HepG2 (cell line): ENCODE measurements at regions not wholly inside any gene's neighbourhood (a gene's known extent, or its start where the extent isn't known, plus 50 kb on each side); places are given as distances from the start of the nearest gene placed in this dataset.

Source experiments
- ATAC-seq: fragments of 200-7000 bp; cut with Tn5 transposase; 3 replicates; pipeline ENCODE4 v1.9.1; 2020; ENCODE audit warnings: mild to moderate bottlenecking, moderate library complexity
- BruUV-seq: library from RNA; stranded (reverse); fragments of 400-500 nt; replicated peaks from 2 replicates; lab custom pipeline; 2021; lab: Mats Ljungman, UMichigan
- CTCF ChIA-PET: fragments of 300-600 bp; formaldehyde crosslinking; extraction: SDS; loops from one replicate; lab custom pipeline; 2021; ENCODE audit warnings: low total read pairs, inconsistent platforms, low intra/inter-chr PET ratio; lab: Yijun Ruan, JAX
- POLR2A ChIA-PET: fragments of 350-600 bp; sonication (Branson Sonifier 250); formaldehyde crosslinking; loops from one replicate; lab custom pipeline; 2020; ENCODE audit warnings: antibody characterized with exemption, inconsistent platforms; lab: Yijun Ruan, JAX
- DNase-seq: peaks from one replicate; pipeline ENCODE4 v3.0.0-alpha.2; 2015; ENCODE audit warnings: low spot score
- FAIRE-seq: peaks from 3 replicates; lab custom pipeline; 2011; peaks lifted over from hg19 to GRCh38; lab: Jason Lieb, UNC
- H2AFZ ChIP-seq: one replicate; pipeline ENCODE4 v1.6.1; 2011; ENCODE audit warnings: low read length, inconsistent platforms
- H3K27ac ChIP-seq: fragments of 300-600 bp; 3 replicates; pipeline ENCODE4 v1.8.0; 2011; ENCODE audit warnings: mixed run types, mild to moderate bottlenecking, mixed read lengths, low read length, inconsistent platforms; ENCODE audit not compliant: insufficient read depth; ENCODE audit errors: extremely low read length
- H3K27me3 ChIP-seq, 2 experiments: fragments of 200-600 bp in 1 of 2; 2 replicates in 1 of 2; 3 replicates in 1 of 2; pipeline versions ENCODE4 v1.6.0 to v1.8.0; 2011; ENCODE audit warnings: low read length in 2 of 2, mild to moderate bottlenecking in 2 of 2, moderate library complexity in 2 of 2, inconsistent platforms in 1 of 2; ENCODE audit not compliant: insufficient read depth in 2 of 2, control insufficient read depth in 1 of 2
- H3K36me3 ChIP-seq, 2 experiments: fragments of 200-600 bp in 1 of 2; replicated peaks in 1 of 2; 2 replicates in 1 of 2; 3 replicates in 1 of 2; pipeline versions ENCODE4 v1.5.1 to v1.8.0; 2011; ENCODE audit warnings: low read length in 2 of 2, inconsistent platforms in 1 of 2; ENCODE audit not compliant: insufficient read depth in 2 of 2, control insufficient read depth in 1 of 2
- H3K4me1 ChIP-seq: 2 replicates; pipeline ENCODE4 v1.5.1; 2012; ENCODE audit warnings: low read length, inconsistent platforms; ENCODE audit not compliant: insufficient read depth
- H3K4me2 ChIP-seq: 2 replicates; pipeline ENCODE4 v1.6.0; 2011; ENCODE audit warnings: low read depth, low read length, inconsistent platforms
- H3K4me3 ChIP-seq, 3 experiments: fragments of 200-600 bp in 1 of 3; sonication (generic), shearing (Covaris generic) in 1 of 3; replicated peaks in 1 of 3; 2 replicates each; pipeline ENCODE4 v1.5.1; 2011 to 2016; ENCODE audit warnings: low read length in 3 of 3, inconsistent platforms in 2 of 3, low read depth in 2 of 3, mild to moderate bottlenecking in 2 of 3, control low read depth in 1 of 3, mixed read lengths in 1 of 3; ENCODE audit not compliant: insufficient read depth in 1 of 3
- H3K79me2 ChIP-seq: one replicate; pipeline ENCODE4 v1.6.1; 2011; ENCODE audit warnings: low read length, inconsistent platforms; ENCODE audit not compliant: insufficient read depth
- H3K9ac ChIP-seq: 2 replicates; pipeline ENCODE4 v1.6.0; 2011; ENCODE audit warnings: mild to moderate bottlenecking, low read depth, low read length, inconsistent platforms; ENCODE audit not compliant: insufficient read depth
- H3K9me3 ChIP-seq: 2 replicates; pipeline ENCODE4 v1.5.1; 2012; ENCODE audit warnings: mild to moderate bottlenecking, low read length
- H4K20me1 ChIP-seq: 2 replicates; pipeline ENCODE4 v1.6.0; 2011; ENCODE audit warnings: inconsistent platforms, mild to moderate bottlenecking, low read length, moderate library complexity; ENCODE audit not compliant: insufficient read depth
- ARID3A ChIP-seq: IDR thresholded peaks from 2 replicates; pipeline ENCODE4 v1.6.1; 2012; ENCODE audit warnings: low read depth, low read length, improper control_type of control experiment
- EHMT2 ChIP-seq: fragments of 200-600 bp; sonication (generic); IDR thresholded peaks from 2 replicates; pipeline ENCODE4 v1.7.0; 2017; ENCODE audit warnings: antibody characterized with exemption, low read depth, low read length, borderline replicate concordance
- EP300 ChIP-seq, 3 experiments: sonication (generic) in 1 of 3; formaldehyde crosslinking in 1 of 3; IDR thresholded peaks; 2 replicates each; pipeline versions ENCODE4 v1.5.1 to v1.6.1; 2011 to 2020; ENCODE audit warnings: low read depth in 2 of 3, low read length in 2 of 3, borderline replicate concordance in 1 of 3, improper control_type of control experiment in 1 of 3, mild to moderate bottlenecking in 1 of 3, missing genetic modification reagents in 1 of 3, moderate library complexity in 1 of 3
- IKZF5 ChIP-seq: IDR thresholded peaks from 2 replicates; pipeline ENCODE4 v1.6.1; 2018; ENCODE audit warnings: missing genetic modification reagents, mild to moderate bottlenecking, missing compliant biosample characterization
- KDM6A ChIP-seq: IDR thresholded peaks from 2 replicates; pipeline ENCODE4 v1.6.1; 2016; ENCODE audit warnings: low read depth
- PCBP2 ChIP-seq: fragments of 200-400 bp; formaldehyde crosslinking; optimal IDR thresholded peaks from 2 replicates; pipeline ENCODE3; 2018; ENCODE audit warnings: low read length, low read depth; ENCODE audit not compliant: poor library complexity, severe bottlenecking
- SNRNP70 ChIP-seq: fragments of 200-400 bp; formaldehyde crosslinking; IDR thresholded peaks from 2 replicates; pipeline ENCODE4 v1.6.1; 2017; ENCODE audit warnings: mild to moderate bottlenecking, low read depth, low read length, moderate library complexity
- TAF1 ChIP-seq: sonication (generic); formaldehyde crosslinking; IDR thresholded peaks from 2 replicates; pipeline ENCODE4 v1.4.0; 2020; ENCODE audit warnings: missing genetic modification reagents
- ZBTB42 ChIP-seq: sonication (generic); formaldehyde crosslinking; IDR thresholded peaks from 2 replicates; pipeline ENCODE4 v1.5.0; 2020; ENCODE audit warnings: mild to moderate bottlenecking, missing genetic modification reagents
- ZFP36L2 ChIP-seq: sonication (generic); formaldehyde crosslinking; IDR thresholded peaks from 2 replicates; pipeline ENCODE4 v1.4.0; 2020; ENCODE audit warnings: missing genetic modification reagents
- ZNF20 ChIP-seq: sonication (generic); formaldehyde crosslinking; IDR thresholded peaks from 2 replicates; pipeline ENCODE4 v1.4.0; 2020; ENCODE audit warnings: mild to moderate bottlenecking, moderate library complexity, missing genetic modification reagents
- ZNF547 ChIP-seq: sonication (generic); formaldehyde crosslinking; IDR thresholded peaks from 2 replicates; pipeline ENCODE4 v1.5.1; 2020; ENCODE audit warnings: mild to moderate bottlenecking, missing genetic modification reagents
- ZNF550 ChIP-seq: sonication (generic); formaldehyde crosslinking; IDR thresholded peaks from 2 replicates; pipeline ENCODE4 v1.4.0; 2020; ENCODE audit warnings: mild to moderate bottlenecking, missing genetic modification reagents, borderline replicate concordance
- ZNF713 ChIP-seq: sonication (generic); formaldehyde crosslinking; IDR thresholded peaks from 2 replicates; pipeline ENCODE4 v1.4.0; 2020; ENCODE audit warnings: mild to moderate bottlenecking, missing genetic modification reagents
- WGBS: methylation state at CpG from one replicate; pipeline ENCODE4 v1.1.6; 2017; ENCODE audit warnings: low lambda C conversion rate; 5-methylcytosine and 5-hydroxymethylcytosine counted together
- in situ Hi-C: cut with HindIII; loops from 2 replicates; pipeline ENCODE4 v1.10.0; 2017; ENCODE audit warnings: low pct_unique_long_range_greater_than_20kb; ENCODE audit not compliant: extremely low pct_ligation_motif_present
- intact Hi-C: fragments of 100-400 bp; cut with micrococcal nuclease; formaldehyde crosslinking; loops from one replicate; pipeline ENCODE4 v1.10.0; 2022; ENCODE audit not compliant: unreplicated experiment
- TF ChIP-seq, protein P1 (sequence below): IDR thresholded peaks from 2 replicates; pipeline ENCODE4 v1.6.1; 2016; ENCODE audit warnings: low read depth, missing genetic modification reagents, missing compliant biosample characterization
- TF ChIP-seq, protein P2 (sequence below): sonication (generic); formaldehyde crosslinking; IDR thresholded peaks from 2 replicates; pipeline ENCODE4 v1.4.0; 2020; ENCODE audit warnings: missing genetic modification reagents

DNA sequence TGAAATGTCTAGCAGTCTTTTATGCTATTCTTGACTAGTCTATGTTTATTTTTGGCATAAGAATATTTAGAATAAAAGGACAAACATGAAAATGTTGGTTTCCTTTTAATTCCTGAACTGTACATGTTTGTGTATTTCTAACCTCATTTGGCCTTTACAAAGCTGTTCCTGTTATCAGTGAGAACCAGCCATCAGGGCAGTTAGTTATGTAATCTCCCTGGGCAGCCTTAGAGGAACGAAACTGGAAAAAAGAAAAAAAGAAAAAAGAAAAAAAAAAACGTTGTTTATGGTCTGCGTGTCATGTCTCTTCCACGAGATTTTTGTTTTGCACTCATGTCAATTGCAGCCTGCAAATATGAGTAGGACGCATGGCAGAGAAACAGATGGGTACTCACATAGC lies 193.7 kb downstream of the MAGEB5 start:
- FAIRE-seq: no peak
- H3K79me2 ChIP-seq: no peaks in the 10 kb centered on the region
- H4K20me1 ChIP-seq: no peaks in the 10 kb centered on the region
- ChIA-PET POLR2A (no interaction called here), CTCF (no interaction called here)
- H3K27ac ChIP-seq: no peak overlapping the region
- no peaks in the 10 kb centered on the region for H3K9me3 ChIP-seq
- no peaks in the 10 kb centered on the region for H3K36me3 ChIP-seq
- DNase-seq: no peak
- no peaks in the 10 kb centered on the region for H3K27me3 ChIP-seq
- H3K4me2 ChIP-seq: no peak overlapping the region
- in situ Hi-C loops: no loop called here
- ATAC-seq: no peak
- TF ChIP-seq, protein P1, sequence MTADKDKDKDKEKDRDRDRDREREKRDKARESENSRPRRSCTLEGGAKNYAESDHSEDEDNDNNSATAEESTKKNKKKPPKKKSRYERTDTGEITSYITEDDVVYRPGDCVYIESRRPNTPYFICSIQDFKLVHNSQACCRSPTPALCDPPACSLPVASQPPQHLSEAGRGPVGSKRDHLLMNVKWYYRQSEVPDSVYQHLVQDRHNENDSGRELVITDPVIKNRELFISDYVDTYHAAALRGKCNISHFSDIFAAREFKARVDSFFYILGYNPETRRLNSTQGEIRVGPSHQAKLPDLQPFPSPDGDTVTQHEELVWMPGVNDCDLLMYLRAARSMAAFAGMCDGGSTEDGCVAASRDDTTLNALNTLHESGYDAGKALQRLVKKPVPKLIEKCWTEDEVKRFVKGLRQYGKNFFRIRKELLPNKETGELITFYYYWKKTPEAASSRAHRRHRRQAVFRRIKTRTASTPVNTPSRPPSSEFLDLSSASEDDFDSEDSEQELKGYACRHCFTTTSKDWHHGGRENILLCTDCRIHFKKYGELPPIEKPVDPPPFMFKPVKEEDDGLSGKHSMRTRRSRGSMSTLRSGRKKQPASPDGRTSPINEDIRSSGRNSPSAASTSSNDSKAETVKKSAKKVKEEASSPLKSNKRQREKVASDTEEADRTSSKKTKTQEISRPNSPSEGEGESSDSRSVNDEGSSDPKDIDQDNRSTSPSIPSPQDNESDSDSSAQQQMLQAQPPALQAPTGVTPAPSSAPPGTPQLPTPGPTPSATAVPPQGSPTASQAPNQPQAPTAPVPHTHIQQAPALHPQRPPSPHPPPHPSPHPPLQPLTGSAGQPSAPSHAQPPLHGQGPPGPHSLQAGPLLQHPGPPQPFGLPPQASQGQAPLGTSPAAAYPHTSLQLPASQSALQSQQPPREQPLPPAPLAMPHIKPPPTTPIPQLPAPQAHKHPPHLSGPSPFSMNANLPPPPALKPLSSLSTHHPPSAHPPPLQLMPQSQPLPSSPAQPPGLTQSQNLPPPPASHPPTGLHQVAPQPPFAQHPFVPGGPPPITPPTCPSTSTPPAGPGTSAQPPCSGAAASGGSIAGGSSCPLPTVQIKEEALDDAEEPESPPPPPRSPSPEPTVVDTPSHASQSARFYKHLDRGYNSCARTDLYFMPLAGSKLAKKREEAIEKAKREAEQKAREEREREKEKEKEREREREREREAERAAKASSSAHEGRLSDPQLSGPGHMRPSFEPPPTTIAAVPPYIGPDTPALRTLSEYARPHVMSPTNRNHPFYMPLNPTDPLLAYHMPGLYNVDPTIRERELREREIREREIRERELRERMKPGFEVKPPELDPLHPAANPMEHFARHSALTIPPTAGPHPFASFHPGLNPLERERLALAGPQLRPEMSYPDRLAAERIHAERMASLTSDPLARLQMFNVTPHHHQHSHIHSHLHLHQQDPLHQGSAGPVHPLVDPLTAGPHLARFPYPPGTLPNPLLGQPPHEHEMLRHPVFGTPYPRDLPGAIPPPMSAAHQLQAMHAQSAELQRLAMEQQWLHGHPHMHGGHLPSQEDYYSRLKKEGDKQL: no peak
- TF ChIP-seq ZBTB42: no peak
- no peak for TF ChIP-seq SNRNP70
- TF ChIP-seq EP300 (IDR thresholded peaks at IDR 0.05; ENCODE audit: low read depth in 2 of 2, low read length in 2 of 2): no peak
- TF ChIP-seq EP300 (CRISPR knock-in tag; IDR thresholded peaks at IDR 0.05; ENCODE audit: borderline replicate concordance): no peak
- no peak for TF ChIP-seq PCBP2
- no peak for TF ChIP-seq ARID3A
- TF ChIP-seq ZNF547 (CRISPR knock-in tag): no peak
- no peak for TF ChIP-seq ZNF713 (CRISPR knock-in tag)
- TF ChIP-seq KDM6A (CRISPR knock-in tag): no peak
- TF ChIP-seq EHMT2: no peak
- TF ChIP-seq, protein P2, sequence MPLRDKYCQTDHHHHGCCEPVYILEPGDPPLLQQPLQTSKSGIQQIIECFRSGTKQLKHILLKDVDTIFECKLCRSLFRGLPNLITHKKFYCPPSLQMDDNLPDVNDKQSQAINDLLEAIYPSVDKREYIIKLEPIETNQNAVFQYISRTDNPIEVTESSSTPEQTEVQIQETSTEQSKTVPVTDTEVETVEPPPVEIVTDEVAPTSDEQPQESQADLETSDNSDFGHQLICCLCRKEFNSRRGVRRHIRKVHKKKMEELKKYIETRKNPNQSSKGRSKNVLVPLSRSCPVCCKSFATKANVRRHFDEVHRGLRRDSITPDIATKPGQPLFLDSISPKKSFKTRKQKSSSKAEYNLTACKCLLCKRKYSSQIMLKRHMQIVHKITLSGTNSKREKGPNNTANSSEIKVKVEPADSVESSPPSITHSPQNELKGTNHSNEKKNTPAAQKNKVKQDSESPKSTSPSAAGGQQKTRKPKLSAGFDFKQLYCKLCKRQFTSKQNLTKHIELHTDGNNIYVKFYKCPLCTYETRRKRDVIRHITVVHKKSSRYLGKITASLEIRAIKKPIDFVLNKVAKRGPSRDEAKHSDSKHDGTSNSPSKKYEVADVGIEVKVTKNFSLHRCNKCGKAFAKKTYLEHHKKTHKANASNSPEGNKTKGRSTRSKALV (CRISPR knock-in tag): no peak
- TF ChIP-seq TAF1: no peak
- no peak for TF ChIP-seq IKZF5
- TF ChIP-seq ZNF550: no peak
- TF ChIP-seq ZFP36L2 (CRISPR knock-in tag): no peak
- no peak for TF ChIP-seq ZNF20 (CRISPR knock-in tag)
- no peak overlapping the region for H3K9ac ChIP-seq
- BruUV-seq: no TSS peak
- no peak overlapping the region for H2AFZ ChIP-seq
- H3K4me1 ChIP-seq: no peaks in the 10 kb centered on the region
- WGBS: 1% methylated on average over 5 of the region's 5 CpGs
- intact Hi-C loops: no loop called here
- H3K4me3 ChIP-seq: no peak overlapping the region
